SK-N-MC (cell line): ENCODE measurements at regions not wholly inside any gene's neighbourhood (a gene's known extent, or its start where the extent isn't known, plus 50 kb on each side); places are given as distances from the start of the nearest gene placed in this dataset.

Source experiments
- DNase-seq: peaks from one replicate; pipeline ENCODE4 v3.0.0-alpha.2; 2011; ENCODE audit warnings: low read depth, low spot score
- H3K27ac ChIP-seq: fragments of 200-600 bp; sonication (generic); 2 replicates; pipeline ENCODE4 v1.5.1; 2016; ENCODE audit warnings: mixed run types
- H3K36me3 ChIP-seq: fragments of 200-600 bp; sonication (generic); 2 replicates; pipeline ENCODE4 v1.6.1; 2017; ENCODE audit warnings: antibody characterized with exemption, low read length, mixed read lengths; ENCODE audit not compliant: insufficient read depth
- H3K4me3 ChIP-seq: fragments of 200-600 bp; sonication (generic); 2 replicates; pipeline ENCODE4 v1.5.1; 2016
- H3K9ac ChIP-seq: fragments of 200-600 bp; sonication (generic); 2 replicates; pipeline ENCODE4 v1.8.0; 2017; ENCODE audit warnings: mixed run types, mixed read lengths; ENCODE audit not compliant: insufficient read length
- H3K9me3 ChIP-seq: fragments of 200-600 bp; sonication (generic); 2 replicates; pipeline ENCODE4 v1.6.1; 2017; ENCODE audit warnings: low read depth, mild to moderate bottlenecking, antibody characterized with exemption, low read length, moderate library complexity, mixed read lengths
- EZH2 ChIP-seq: fragments of 200-600 bp; sonication (generic); IDR thresholded peaks from one replicate; pipeline ENCODE4 v1.6.1; 2017; ENCODE audit warnings: antibody characterized with exemption
- FOXP2 ChIP-seq: optimal IDR thresholded peaks from 2 replicates; pipeline ENCODE3; 2011; ENCODE audit warnings: mild to moderate bottlenecking, moderate library complexity; ENCODE audit not compliant: insufficient read depth; ENCODE audit errors: extremely low read length, control extremely low read depth
- POLR2AphosphoS5 ChIP-seq: IDR thresholded peaks from 2 replicates; pipeline ENCODE4 v1.6.1; 2012; ENCODE audit warnings: mild to moderate bottlenecking, low read depth, low read length, borderline replicate concordance

- TF ChIP-seq EZH2 (no peak), FOXP2 (no peak), POLR2AphosphoS5 (no peak)
- Histone ChIP-seq H3K9me3 (no peaks in the 10 kb centered on the region), H3K9ac (no peak overlapping the region), H3K4me3 (no peak overlapping the region), H3K36me3 (no peaks in the 10 kb centered on the region), H3K27ac (no peak overlapping the region)
- DNase-seq: no peak
Observed at GRCh38 chr11:70603114-70603755, 204.9 kb downstream of the CTTN start.

GRCh38 chr11:70603756-70604211 is 205.5 kb downstream of the CTTN start:
- no peak for DNase-seq
- TF ChIP-seq FOXP2 (no peak), POLR2AphosphoS5 (no peak), EZH2 (no peak)
- no peak overlapping the region for H3K27ac ChIP-seq

GRCh38 chr11:70604221-70604620 is 205.9 kb downstream of the CTTN start:
- TF ChIP-seq EZH2 (no peak), FOXP2 (no peak), POLR2AphosphoS5 (no peak)
- H3K9me3 ChIP-seq: no peaks in the 10 kb centered on the region
- no peak overlapping the region for H3K27ac ChIP-seq
- H3K9ac ChIP-seq: no peak overlapping the region
- no peak for DNase-seq
- H3K4me3 ChIP-seq: no peak overlapping the region
- no peaks in the 10 kb centered on the region for H3K36me3 ChIP-seq

More at GRCh38 chr11:70603756-70604211, 205.5 kb downstream of the CTTN start:
- H3K4me3 ChIP-seq: no peak overlapping the region
- no peaks in the 10 kb centered on the region for H3K36me3 ChIP-seq
- H3K9me3 ChIP-seq: no peaks in the 10 kb centered on the region
- H3K9ac ChIP-seq: no peak overlapping the region

GRCh38 chr11:70604630-70605467 is 206.5 kb downstream of the CTTN start:
- no peaks in the 10 kb centered on the region for H3K36me3 ChIP-seq
- no peak for TF ChIP-seq EZH2
- no peak for TF ChIP-seq FOXP2
- no peak for TF ChIP-seq POLR2AphosphoS5
- H3K4me3 ChIP-seq: no peak overlapping the region
- DNase-seq: no peak
- no peak overlapping the region for H3K9ac ChIP-seq
- H3K27ac ChIP-seq: no peak overlapping the region
- H3K9me3 ChIP-seq: no peaks in the 10 kb centered on the region

GRCh38 chr11:70605468-70605815 is 207.1 kb downstream of the CTTN start:
- Histone ChIP-seq H3K9me3 (no peaks in the 10 kb centered on the region), H3K9ac (no peak overlapping the region), H3K27ac (no peak overlapping the region), H3K4me3 (no peak overlapping the region), H3K36me3 (no peaks in the 10 kb centered on the region)
- no peak for DNase-seq
- no peak for TF ChIP-seq FOXP2
- no peak for TF ChIP-seq POLR2AphosphoS5

- H3K9ac ChIP-seq: no peak overlapping the region
- H3K4me3 ChIP-seq: no peak overlapping the region
- H3K36me3 ChIP-seq: no peaks in the 10 kb centered on the region
- no peaks in the 10 kb centered on the region for H3K9me3 ChIP-seq
- no peak for DNase-seq
- TF ChIP-seq EZH2 (no peak), FOXP2 (no peak), POLR2AphosphoS5 (no peak)
- H3K27ac ChIP-seq: no peak overlapping the region
Observed at GRCh38 chr11:70605846-70606245, 207.5 kb downstream of the CTTN start.

- TF ChIP-seq FOXP2 (no peak), POLR2AphosphoS5 (no peak), EZH2 (no peak)
- Histone ChIP-seq H3K4me3 (no peak overlapping the region), H3K36me3 (no peaks in the 10 kb centered on the region), H3K27ac (no peak overlapping the region), H3K9ac (no peak overlapping the region), H3K9me3 (no peaks in the 10 kb centered on the region)
- no peak for DNase-seq
Observed at GRCh38 chr11:70606248-70606950, 208.1 kb downstream of the CTTN start.

- Histone ChIP-seq H3K9ac (no peak overlapping the region), H3K36me3 (no peaks in the 10 kb centered on the region), H3K4me3 (no peak overlapping the region), H3K9me3 (no peaks in the 10 kb centered on the region), H3K27ac (no peak overlapping the region)
- no peak for TF ChIP-seq POLR2AphosphoS5
- no peak for TF ChIP-seq EZH2
- no peak for TF ChIP-seq FOXP2
- no peak for DNase-seq
Observed at GRCh38 chr11:70606951-70607330, 208.6 kb downstream of the CTTN start.
